ENCODE measurements at regions not wholly inside any gene's neighbourhood (a gene's known extent, or its start where the extent isn't known, plus 50 kb on each side); places are given as distances from the start of the nearest gene placed in this dataset.

DNA sequence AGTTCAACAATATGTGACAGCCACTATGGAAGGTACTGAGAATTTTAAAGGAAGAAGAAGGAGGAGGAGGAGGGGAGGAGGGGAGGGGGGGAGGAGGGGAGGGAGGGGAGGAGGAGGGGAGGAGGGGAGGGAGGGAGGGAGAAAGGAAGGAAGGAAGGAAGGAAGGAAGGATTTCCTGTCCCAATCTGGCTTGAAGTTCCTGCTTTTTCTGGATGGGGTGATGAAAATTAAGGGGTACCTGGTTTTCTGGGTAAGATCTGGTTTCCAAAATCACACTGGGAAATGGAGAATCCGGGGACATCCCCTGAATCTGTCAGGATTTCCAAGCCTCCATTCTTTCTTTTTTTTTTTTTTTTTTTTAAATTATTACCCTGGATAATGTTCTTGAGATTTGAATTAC lies 271.8 kb downstream of the MTX2 start:
- no peak overlapping the region for H2AFZ ChIP-seq (ENCODE audit: low read length)
- CTCF ChIA-PET (ENCODE audit: low intra/inter-chr PET ratio, low total read pairs) = no interaction called here
- TF ChIP-seq PCBP1 (IDR thresholded peaks at IDR 0.05; ENCODE audit: borderline replicate concordance, low read depth, low read length) (0 out of 2 replicates have a peak, but pooled peaks have one; percentile 66), PCBP2 (optimal IDR thresholded peaks at IDR 0.05; ENCODE audit: low read depth, low read length, poor library complexity, severe bottlenecking) (peak; percentile 52), REPIN1 (CRISPR knock-in tag; IDR thresholded peaks at IDR 0.05; ENCODE audit: borderline replicate concordance, low read depth) (no peak), HNRNPK (IDR thresholded peaks at IDR 0.05; ENCODE audit: low read depth, low read length, poor library complexity, severe bottlenecking) (peak; percentile 97)
- POLR2A ChIA-PET = no interaction called here
- H3K4me3 ChIP-seq (replicated peaks in 1 of 3; ENCODE audit: insufficient read depth in 1 of 3, low read depth in 2 of 3, low read length in 3 of 3) = no peak overlapping the region
- no peak overlapping the region for H3K9ac ChIP-seq (ENCODE audit: insufficient read depth, low read depth, low read length)
- peaks cover 0 to 4% of the 10 kb centered on the region in 2 experiments; a peak in 1 of 5 replicates for H3K27me3 ChIP-seq (ENCODE audit: control insufficient read depth in 1 of 2, insufficient read depth in 2 of 2, low read length in 2 of 2)
- no peaks in the 10 kb centered on the region for H4K20me1 ChIP-seq (ENCODE audit: insufficient read depth, low read length)
- no peaks in the 10 kb centered on the region for H3K79me2 ChIP-seq (ENCODE audit: insufficient read depth, low read length)
- H3K4me2 ChIP-seq (ENCODE audit: low read depth, low read length) = no peak overlapping the region
- in situ Hi-C loops (cut with HindIII; ENCODE audit: extremely low pct_ligation_motif_present, low pct_unique_long_range_greater_than_20kb) (no loop called here), intact Hi-C loops (cut with micrococcal nuclease; ENCODE audit: unreplicated experiment) (no loop called here)
- WGBS (ENCODE audit: low lambda C conversion rate) = 0% methylated on average over 1 of the region's 1 CpG
- BruUV-seq (replicated peaks) = no TSS peak
- DNase-seq (ENCODE audit: low spot score) = no peak
- ATAC-seq = no peak
- H3K4me1 ChIP-seq (ENCODE audit: insufficient read depth, low read length) = no peaks in the 10 kb centered on the region
- no peak for FAIRE-seq
- no peak overlapping the region for H3K27ac ChIP-seq (ENCODE audit: extremely low read length, insufficient read depth, low read length)
- no peaks in the 10 kb centered on the region for H3K36me3 ChIP-seq (replicated peaks in 1 of 2; ENCODE audit: control insufficient read depth in 1 of 2, insufficient read depth in 2 of 2, low read length in 2 of 2)
- H3K9me3 ChIP-seq (ENCODE audit: low read length) = no peaks in the 10 kb centered on the region

DNA sequence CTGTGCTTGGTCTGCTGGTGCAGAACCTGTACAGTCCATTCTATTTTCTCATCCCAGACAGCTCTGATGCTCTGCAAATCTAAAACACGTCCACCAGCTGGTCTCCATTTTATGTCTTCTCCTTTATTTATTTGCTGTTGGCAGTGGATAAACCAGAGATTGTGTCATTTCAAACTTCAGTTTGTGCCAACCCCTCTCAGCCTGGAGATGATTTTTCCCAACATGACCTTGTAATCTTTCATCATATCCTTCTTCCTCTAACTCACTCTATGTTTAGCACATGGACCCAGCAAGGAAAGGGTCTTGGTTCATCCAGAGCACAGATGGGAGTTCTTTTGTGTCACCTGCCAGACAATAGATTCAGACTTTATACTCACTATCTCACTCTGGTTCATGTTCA lies 273.2 kb downstream of the MTX2 start:
- FAIRE-seq = no peak
- no TSS peak for BruUV-seq (replicated peaks)
- no peak for ATAC-seq
- Histone ChIP-seq H3K4me3 (replicated peaks in 1 of 3; ENCODE audit: insufficient read depth in 1 of 3, low read depth in 2 of 3, low read length in 3 of 3) (no peak overlapping the region), H3K9ac (ENCODE audit: insufficient read depth, low read depth, low read length) (no peak overlapping the region), H3K27me3 (ENCODE audit: control insufficient read depth in 1 of 2, insufficient read depth in 2 of 2, low read length in 2 of 2) (peaks cover 0 to 4% of the 10 kb centered on the region in 2 experiments; a peak in 1 of 5 replicates), H3K9me3 (ENCODE audit: low read length) (no peaks in the 10 kb centered on the region), H2AFZ (ENCODE audit: low read length) (no peak overlapping the region), H3K36me3 (replicated peaks in 1 of 2; ENCODE audit: control insufficient read depth in 1 of 2, insufficient read depth in 2 of 2, low read length in 2 of 2) (no peaks in the 10 kb centered on the region), H3K4me1 (ENCODE audit: insufficient read depth, low read length) (no peaks in the 10 kb centered on the region), H3K4me2 (ENCODE audit: low read depth, low read length) (no peak overlapping the region), H3K27ac (ENCODE audit: extremely low read length, insufficient read depth, low read length) (no peak overlapping the region), H3K79me2 (ENCODE audit: insufficient read depth, low read length) (no peaks in the 10 kb centered on the region), H4K20me1 (ENCODE audit: insufficient read depth, low read length) (no peaks in the 10 kb centered on the region)
- ChIA-PET CTCF (ENCODE audit: low intra/inter-chr PET ratio, low total read pairs) (no interaction called here), POLR2A (no interaction called here)
- 0% methylated on average over 1 of the region's 1 CpG for WGBS (ENCODE audit: low lambda C conversion rate)
- DNase-seq (ENCODE audit: low spot score) = no peak
- in situ Hi-C loops (cut with HindIII; ENCODE audit: extremely low pct_ligation_motif_present, low pct_unique_long_range_greater_than_20kb) (no loop called here), intact Hi-C loops (cut with micrococcal nuclease; ENCODE audit: unreplicated experiment) (no loop called here)
- TF ChIP-seq PLSCR1 (CRISPR knock-in tag; IDR thresholded peaks at IDR 0.05; ENCODE audit: borderline replicate concordance) = no peak
- TF ChIP-seq PRDM4 (CRISPR knock-in tag; IDR thresholded peaks at IDR 0.05; ENCODE audit: borderline replicate concordance) = no peak
- no peak for TF ChIP-seq TCF7 (IDR thresholded peaks at IDR 0.05; ENCODE audit: low read depth)

All from HepG2 (cell line).